NCI-H128 (cell line): ENCODE measurements at regions not wholly inside any gene's neighbourhood (a gene's known extent, or its start where the extent isn't known, plus 50 kb on each side); places are given as distances from the start of the nearest gene placed in this dataset.

Experiments used
- DNase-seq: peaks from one replicate; lab custom pipeline; 2025; ENCODE audit not compliant: unreplicated experiment; lab: John Stamatoyannopoulos, UW

- DNase-seq, result no peak
Measured at GRCh38 chr20:48468571-48468970, 359.2 kb downstream of the PREX1 start.

GRCh38 chr20:48467622-48468021 lies 360.2 kb downstream of the PREX1 start:
- DNase-seq, result no peak

GRCh38 chr20:48465271-48465670 lies 362.5 kb downstream of the PREX1 start:
- no peak for DNase-seq

GRCh38 chr20:48463916-48464315 lies 363.9 kb downstream of the PREX1 start:
- DNase-seq, result no peak

GRCh38 chr20:48463096-48463720 lies 364.6 kb downstream of the PREX1 start:
- DNase-seq, result no peak

GRCh38 chr20:48461735-48462119 lies 366.1 kb downstream of the PREX1 start:
- DNase-seq, result no peak

GRCh38 chr20:48461091-48461734 lies 366.6 kb downstream of the PREX1 start:
- DNase-seq, result no peak

GRCh38 chr20:48460681-48461080 lies 367.1 kb downstream of the PREX1 start:
- no peak for DNase-seq

- peak; percentile 59 for DNase-seq
Measured at GRCh38 chr20:48459722-48460395, 367.9 kb downstream of the PREX1 start.

GRCh38 chr20:48458601-48459385 lies 369.0 kb downstream of the PREX1 start:
- no peak for DNase-seq

GRCh38 chr20:48458003-48458377 lies 369.8 kb downstream of the PREX1 start:
- no peak for DNase-seq

- DNase-seq, result no peak
Measured at GRCh38 chr20:48457193-48458002, 370.4 kb downstream of the PREX1 start.

GRCh38 chr20:48456366-48457192 lies 371.2 kb downstream of the PREX1 start:
- no peak for DNase-seq

GRCh38 chr20:48455651-48456365 lies 372.0 kb downstream of the PREX1 start:
- no peak for DNase-seq

GRCh38 chr20:48454671-48455490 lies 372.9 kb downstream of the PREX1 start:
- DNase-seq, result no peak

GRCh38 chr20:48453477-48454093 lies 374.2 kb downstream of the PREX1 start:
- no peak for DNase-seq

GRCh38 chr20:48451401-48451800 lies 376.4 kb downstream of the PREX1 start:
- DNase-seq, result no peak
